Astrocyte (in vitro differentiated cells and primary cell): ENCODE measurements at regions not wholly inside any gene's neighbourhood (a gene's known extent, or its start where the extent isn't known, plus 50 kb on each side); places are given as distances from the start of the nearest gene placed in this dataset.

Source experiments
- DNase-seq: peaks from one replicate; pipeline ENCODE4 v3.0.0-alpha.2; 2010; ENCODE audit warnings: low read depth
- FAIRE-seq: peaks from 2 replicates; lab custom pipeline; 2011; peaks lifted over from hg19 to GRCh38; lab: Jason Lieb, UNC
- H2AFZ ChIP-seq: 2 replicates; pipeline ENCODE4 v1.6.0; 2012; ENCODE audit warnings: low read depth, low read length, inconsistent platforms
- H3K27ac ChIP-seq: 2 replicates; pipeline ENCODE4 v1.5.1; 2011; ENCODE audit warnings: low read depth, low read length, inconsistent platforms
- H3K27me3 ChIP-seq: 2 replicates; pipeline ENCODE4 v1.6.0; 2011; ENCODE audit warnings: low read length, inconsistent platforms; ENCODE audit not compliant: insufficient read depth
- H3K36me3 ChIP-seq: 2 replicates; pipeline ENCODE4 v1.5.1; 2011; ENCODE audit warnings: low read length, inconsistent platforms; ENCODE audit not compliant: insufficient read depth
- H3K4me1 ChIP-seq: 2 replicates; pipeline ENCODE4 v1.5.1; 2011; ENCODE audit warnings: low read length, inconsistent platforms; ENCODE audit not compliant: insufficient read depth
- H3K4me2 ChIP-seq: 2 replicates; pipeline ENCODE4 v1.6.0; 2012; ENCODE audit warnings: low read length, inconsistent platforms
- H3K4me3 ChIP-seq: 2 replicates; pipeline ENCODE4 v1.5.1; 2011; ENCODE audit warnings: low read depth, mild to moderate bottlenecking, low read length, inconsistent platforms; ENCODE audit not compliant: insufficient read depth
- H3K79me2 ChIP-seq: 2 replicates; pipeline ENCODE4 v1.6.0; 2012; ENCODE audit warnings: mild to moderate bottlenecking, low read length, inconsistent platforms; ENCODE audit not compliant: insufficient read depth
- H3K9ac ChIP-seq: 2 replicates; pipeline ENCODE4 v1.6.0; 2012; ENCODE audit warnings: mild to moderate bottlenecking, low read length, inconsistent platforms
- H3K9me3 ChIP-seq: 2 replicates; pipeline ENCODE4 v1.5.1; 2012; ENCODE audit warnings: low read depth, mild to moderate bottlenecking, low read length, inconsistent platforms; ENCODE audit not compliant: insufficient read depth
- H4K20me1 ChIP-seq: 2 replicates; pipeline ENCODE4 v1.6.0; 2012; ENCODE audit warnings: low read length, inconsistent platforms; ENCODE audit not compliant: insufficient read depth
- H3K27ac Mint-ChIP-seq: one replicate; pipeline ENCODE4 v1.8.0; 2021; ENCODE audit warnings: mild to moderate bottlenecking, mixed read lengths; ENCODE audit not compliant: unreplicated experiment
- H3K27me3 Mint-ChIP-seq: one replicate; pipeline ENCODE4 v1.8.0; 2021; ENCODE audit warnings: low read depth, mixed read lengths; ENCODE audit not compliant: unreplicated experiment
- H3K36me3 Mint-ChIP-seq: one replicate; pipeline ENCODE4 v1.8.0; 2021; ENCODE audit warnings: low read depth, mixed read lengths; ENCODE audit not compliant: unreplicated experiment
- H3K4me1 Mint-ChIP-seq: one replicate; pipeline ENCODE4 v1.8.0; 2021; ENCODE audit warnings: low read depth, mixed read lengths; ENCODE audit not compliant: unreplicated experiment
- H3K4me3 Mint-ChIP-seq: one replicate; pipeline ENCODE4 v1.8.0; 2021; ENCODE audit warnings: mild to moderate bottlenecking, moderate library complexity, mixed read lengths; ENCODE audit not compliant: unreplicated experiment
- H3K9me3 Mint-ChIP-seq: one replicate; pipeline ENCODE4 v1.8.0; 2021; ENCODE audit warnings: mild to moderate bottlenecking, mixed read lengths; ENCODE audit not compliant: unreplicated experiment
- EZH2 ChIP-seq: IDR thresholded peaks from 2 replicates; pipeline ENCODE4 v1.6.1; 2012; ENCODE audit warnings: mild to moderate bottlenecking, low read length, inconsistent platforms; ENCODE audit not compliant: insufficient read depth
- TF ChIP-seq, protein P1 (sequence below): IDR thresholded peaks from 2 replicates; pipeline ENCODE4 v1.5.1; 2011; ENCODE audit warnings: low read depth, mild to moderate bottlenecking, inconsistent platforms, low read length, moderate library complexity; ENCODE audit not compliant: insufficient read depth

- no peak overlapping the region for H3K27ac Mint-ChIP-seq
- H3K79me2 ChIP-seq: no peaks in the 10 kb centered on the region
- H2AFZ ChIP-seq: no peak overlapping the region
- no peaks in the 10 kb centered on the region for H3K4me1 ChIP-seq
- H3K4me3 ChIP-seq: no peak overlapping the region
- no peak overlapping the region for H3K4me2 ChIP-seq
- H3K4me3 Mint-ChIP-seq: no peak overlapping the region
- no peaks in the 10 kb centered on the region for H3K27me3 ChIP-seq
- no peaks in the 10 kb centered on the region for H3K36me3 ChIP-seq
- DNase-seq (no peak), FAIRE-seq (no peak)
- no peaks in the 10 kb centered on the region for H3K27me3 Mint-ChIP-seq
- no peak overlapping the region for H3K9ac ChIP-seq
- no peak for TF ChIP-seq EZH2
- TF ChIP-seq, protein P1, sequence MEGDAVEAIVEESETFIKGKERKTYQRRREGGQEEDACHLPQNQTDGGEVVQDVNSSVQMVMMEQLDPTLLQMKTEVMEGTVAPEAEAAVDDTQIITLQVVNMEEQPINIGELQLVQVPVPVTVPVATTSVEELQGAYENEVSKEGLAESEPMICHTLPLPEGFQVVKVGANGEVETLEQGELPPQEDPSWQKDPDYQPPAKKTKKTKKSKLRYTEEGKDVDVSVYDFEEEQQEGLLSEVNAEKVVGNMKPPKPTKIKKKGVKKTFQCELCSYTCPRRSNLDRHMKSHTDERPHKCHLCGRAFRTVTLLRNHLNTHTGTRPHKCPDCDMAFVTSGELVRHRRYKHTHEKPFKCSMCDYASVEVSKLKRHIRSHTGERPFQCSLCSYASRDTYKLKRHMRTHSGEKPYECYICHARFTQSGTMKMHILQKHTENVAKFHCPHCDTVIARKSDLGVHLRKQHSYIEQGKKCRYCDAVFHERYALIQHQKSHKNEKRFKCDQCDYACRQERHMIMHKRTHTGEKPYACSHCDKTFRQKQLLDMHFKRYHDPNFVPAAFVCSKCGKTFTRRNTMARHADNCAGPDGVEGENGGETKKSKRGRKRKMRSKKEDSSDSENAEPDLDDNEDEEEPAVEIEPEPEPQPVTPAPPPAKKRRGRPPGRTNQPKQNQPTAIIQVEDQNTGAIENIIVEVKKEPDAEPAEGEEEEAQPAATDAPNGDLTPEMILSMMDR: no peak
- no peaks in the 10 kb centered on the region for H3K36me3 Mint-ChIP-seq
- H3K4me1 Mint-ChIP-seq: no peaks in the 10 kb centered on the region
- H4K20me1 ChIP-seq: no peaks in the 10 kb centered on the region
- no peaks in the 10 kb centered on the region for H3K9me3 ChIP-seq
- H3K9me3 Mint-ChIP-seq: peaks cover 3% of the 10 kb centered on the region
- no peak overlapping the region for H3K27ac ChIP-seq
Observed at GRCh38 chr9:80235752-80236151, 664.0 kb downstream of the TLE4 start.

- H3K27ac Mint-ChIP-seq: no peak overlapping the region
- H4K20me1 ChIP-seq: no peaks in the 10 kb centered on the region
- no peaks in the 10 kb centered on the region for H3K4me1 Mint-ChIP-seq
- H3K27me3 Mint-ChIP-seq: no peaks in the 10 kb centered on the region
- no peak overlapping the region for H3K27ac ChIP-seq
- no peak overlapping the region for H3K4me3 Mint-ChIP-seq
- no peak overlapping the region for H3K4me2 ChIP-seq
- H3K4me1 ChIP-seq: no peaks in the 10 kb centered on the region
- H3K9me3 ChIP-seq: no peaks in the 10 kb centered on the region
- H3K36me3 Mint-ChIP-seq: no peaks in the 10 kb centered on the region
- no peak overlapping the region for H2AFZ ChIP-seq
- no peak overlapping the region for H3K9ac ChIP-seq
- H3K27me3 ChIP-seq: no peaks in the 10 kb centered on the region
- no peaks in the 10 kb centered on the region for H3K9me3 Mint-ChIP-seq
- no peaks in the 10 kb centered on the region for H3K36me3 ChIP-seq
- H3K4me3 ChIP-seq: no peak overlapping the region
- no peak for DNase-seq
- FAIRE-seq: no peak
- H3K79me2 ChIP-seq: no peaks in the 10 kb centered on the region
- TF ChIP-seq, protein P1: no peak
- no peak for TF ChIP-seq EZH2
Observed at GRCh38 chr9:80233906-80234305, 662.1 kb downstream of the TLE4 start.

DNA sequence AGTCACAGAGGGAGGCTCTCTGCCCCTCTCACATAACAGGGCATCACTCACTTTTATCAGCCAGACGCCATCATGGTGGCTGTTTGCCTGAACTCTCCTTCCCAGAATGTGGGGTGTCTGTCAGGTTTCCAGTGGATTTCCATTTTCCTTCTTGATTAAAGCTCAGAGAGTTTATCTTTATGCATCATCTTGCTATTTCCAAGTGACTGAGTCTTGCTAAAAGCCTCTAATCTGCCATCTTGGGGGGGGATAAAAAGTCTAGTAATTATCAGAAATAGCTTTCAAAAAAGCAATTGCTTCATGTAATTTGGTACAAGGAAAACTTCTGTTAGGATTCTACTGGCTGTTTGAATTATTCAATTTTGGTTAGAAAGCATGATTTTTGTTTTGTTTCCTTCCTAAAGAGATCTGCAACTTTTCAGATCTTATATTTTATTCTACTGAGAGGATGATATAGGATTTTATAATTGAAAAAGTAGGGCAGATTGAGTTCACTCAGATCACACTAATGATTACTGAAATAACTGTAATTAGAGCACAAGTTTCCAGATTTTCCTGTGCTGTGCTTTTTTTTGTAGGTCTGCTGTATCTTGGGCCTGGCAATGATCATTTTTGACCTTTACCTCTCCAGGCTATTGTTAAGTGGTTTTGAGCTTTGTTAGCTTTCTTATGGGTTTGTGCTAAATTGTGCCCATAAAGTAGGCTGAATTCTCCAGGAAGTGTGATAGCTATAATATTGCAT, 661.5 kb downstream of the TLE4 start:
- Histone ChIP-seq H3K4me2 (no peak overlapping the region), H3K4me3 (no peak overlapping the region), H3K79me2 (no peaks in the 10 kb centered on the region), H3K27ac (no peak overlapping the region), H3K36me3 (no peaks in the 10 kb centered on the region), H3K4me1 (no peaks in the 10 kb centered on the region), H4K20me1 (no peaks in the 10 kb centered on the region), H2AFZ (no peak overlapping the region), H3K9ac (no peak overlapping the region), H3K27me3 (no peaks in the 10 kb centered on the region), H3K9me3 (no peaks in the 10 kb centered on the region)
- no peaks in the 10 kb centered on the region for H3K36me3 Mint-ChIP-seq
- H3K9me3 Mint-ChIP-seq: peaks cover 2% of the 10 kb centered on the region
- DNase-seq (no peak), FAIRE-seq (no peak)
- no peak overlapping the region for H3K27ac Mint-ChIP-seq
- H3K27me3 Mint-ChIP-seq: no peaks in the 10 kb centered on the region
- H3K4me1 Mint-ChIP-seq: no peaks in the 10 kb centered on the region
- H3K4me3 Mint-ChIP-seq: no peak overlapping the region
- TF ChIP-seq EZH2: no peak
- TF ChIP-seq, protein P1: no peak
